RPMI8226 (cell line): ENCODE measurements at regions not wholly inside any gene's neighbourhood (a gene's known extent, or its start where the extent isn't known, plus 50 kb on each side); places are given as distances from the start of the nearest gene placed in this dataset.
A peak's percentile ranks its signal among the peaks of the same experiment; 100 is the strongest.

Experiments
- DNase-seq: peaks from one replicate; pipeline ENCODE4 v3.0.0-alpha.2; 2015

DNA sequence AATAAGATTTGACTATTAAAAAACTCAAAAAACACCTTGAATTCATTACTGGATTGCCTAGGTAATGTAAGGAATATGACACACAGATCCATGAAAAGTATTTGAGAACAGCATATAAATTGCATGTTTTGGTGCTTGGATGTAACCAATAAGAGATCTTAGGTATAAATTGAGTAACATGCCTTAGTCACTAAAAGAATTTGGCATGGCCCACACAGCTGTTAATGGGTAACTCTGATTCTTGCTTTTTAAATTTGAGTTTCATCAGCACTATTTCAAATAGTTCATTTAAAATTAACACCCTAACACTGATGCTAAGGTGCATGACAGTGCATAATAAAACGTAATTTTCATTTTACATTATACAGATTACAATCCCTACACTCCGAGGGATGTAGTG is 779.3 kb upstream of the WWC1 start:
- DNase-seq: no peak

DNA sequence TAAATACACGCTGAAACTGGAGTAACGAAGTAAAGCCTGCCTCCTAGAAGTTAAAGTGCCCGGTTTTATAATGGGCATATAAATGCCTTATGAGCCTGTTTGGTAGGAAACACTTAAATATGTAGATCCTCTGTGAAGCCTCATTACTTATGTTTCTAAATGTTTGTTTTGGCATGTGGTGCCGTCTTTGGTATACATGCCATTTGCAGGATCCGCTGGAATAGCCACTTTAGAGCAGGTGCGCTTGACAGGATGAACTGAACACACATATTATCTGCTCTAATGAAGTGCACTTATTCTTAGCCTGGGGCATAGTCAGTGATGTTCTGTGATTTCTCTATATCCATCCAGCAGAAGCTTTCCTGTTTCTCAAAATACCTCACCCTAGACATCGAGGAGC is 778.1 kb upstream of the WWC1 start:
- DNase-seq: no peak

DNA sequence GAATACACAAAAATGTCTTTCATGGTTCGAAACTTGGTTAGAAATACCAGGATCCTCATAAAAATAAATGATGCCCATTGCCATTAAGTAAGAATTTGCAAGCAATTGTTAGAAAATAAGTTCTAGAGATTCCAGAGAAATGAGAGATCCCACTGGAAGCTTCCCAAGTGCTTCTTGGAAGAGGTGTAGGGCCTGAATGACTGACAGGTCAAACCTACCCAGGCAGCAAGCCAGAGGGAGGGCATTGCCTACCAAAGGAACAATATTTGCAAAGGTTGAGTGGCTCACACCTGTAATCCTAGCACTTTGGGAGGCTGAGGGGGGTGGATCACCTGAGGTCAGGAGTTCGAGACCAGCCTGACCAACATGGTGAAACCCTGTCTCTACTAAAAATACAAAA is 777.0 kb upstream of the WWC1 start:
- DNase-seq: no peak

DNA sequence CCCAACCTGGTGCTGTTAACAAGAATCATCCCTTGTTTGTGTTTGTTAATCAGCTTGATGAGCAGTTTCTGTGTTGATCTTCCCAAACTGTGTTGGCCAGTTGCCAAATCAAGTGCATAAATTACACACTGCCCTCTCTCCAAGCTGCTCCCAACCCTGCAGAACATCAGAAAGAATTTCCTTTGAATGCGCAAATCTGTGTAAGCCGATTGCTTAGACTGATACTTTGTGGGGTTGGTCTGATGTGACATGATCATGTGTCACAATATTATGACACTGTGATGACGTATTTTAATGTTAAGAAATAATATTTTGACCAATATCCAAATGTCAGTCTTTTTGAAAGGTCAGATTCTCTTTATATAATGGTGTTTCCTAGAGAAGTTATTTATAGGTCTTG is 766.4 kb upstream of the WWC1 start:
- DNase-seq: no peak

DNA sequence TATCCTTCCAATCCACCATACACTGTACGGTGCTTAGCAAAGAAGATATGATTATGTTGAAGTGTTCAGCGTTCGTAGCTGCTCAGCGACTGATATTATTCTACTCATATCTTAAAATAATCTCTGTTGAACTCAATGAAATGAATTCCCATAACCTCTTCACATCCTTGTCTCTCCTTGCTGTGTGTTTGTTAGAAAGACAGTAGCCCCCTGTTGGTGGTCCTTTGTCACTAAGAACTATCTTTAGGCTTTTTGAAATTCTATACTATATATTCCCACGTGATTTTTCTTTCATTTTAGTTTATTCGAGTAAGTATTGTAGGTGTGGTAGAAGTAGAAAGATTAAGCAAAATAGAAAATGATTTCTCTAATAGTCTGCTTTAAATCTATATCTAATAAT is 762.8 kb upstream of the WWC1 start:
- no peak for DNase-seq

DNA sequence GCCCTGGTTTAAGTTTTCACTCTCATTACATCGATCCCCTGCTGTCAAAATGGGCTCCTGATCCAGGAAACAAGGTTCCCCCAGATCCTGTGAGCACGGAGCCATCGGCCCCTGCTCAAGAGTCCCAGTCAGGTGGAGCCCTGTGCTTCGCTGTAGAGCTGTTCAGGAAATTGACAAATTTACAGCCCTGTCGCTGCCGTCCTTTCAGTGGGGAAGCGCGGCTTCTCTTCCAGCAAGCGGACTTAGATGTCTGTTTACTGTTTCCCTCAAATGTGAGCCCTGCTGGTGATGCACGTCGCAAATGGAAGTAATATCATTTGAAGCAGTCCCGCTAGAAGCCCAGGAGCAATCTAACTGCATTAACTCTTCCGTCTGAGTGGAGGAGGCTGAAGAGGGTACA is 760.9 kb upstream of the WWC1 start:
- DNase-seq: no peak

DNA sequence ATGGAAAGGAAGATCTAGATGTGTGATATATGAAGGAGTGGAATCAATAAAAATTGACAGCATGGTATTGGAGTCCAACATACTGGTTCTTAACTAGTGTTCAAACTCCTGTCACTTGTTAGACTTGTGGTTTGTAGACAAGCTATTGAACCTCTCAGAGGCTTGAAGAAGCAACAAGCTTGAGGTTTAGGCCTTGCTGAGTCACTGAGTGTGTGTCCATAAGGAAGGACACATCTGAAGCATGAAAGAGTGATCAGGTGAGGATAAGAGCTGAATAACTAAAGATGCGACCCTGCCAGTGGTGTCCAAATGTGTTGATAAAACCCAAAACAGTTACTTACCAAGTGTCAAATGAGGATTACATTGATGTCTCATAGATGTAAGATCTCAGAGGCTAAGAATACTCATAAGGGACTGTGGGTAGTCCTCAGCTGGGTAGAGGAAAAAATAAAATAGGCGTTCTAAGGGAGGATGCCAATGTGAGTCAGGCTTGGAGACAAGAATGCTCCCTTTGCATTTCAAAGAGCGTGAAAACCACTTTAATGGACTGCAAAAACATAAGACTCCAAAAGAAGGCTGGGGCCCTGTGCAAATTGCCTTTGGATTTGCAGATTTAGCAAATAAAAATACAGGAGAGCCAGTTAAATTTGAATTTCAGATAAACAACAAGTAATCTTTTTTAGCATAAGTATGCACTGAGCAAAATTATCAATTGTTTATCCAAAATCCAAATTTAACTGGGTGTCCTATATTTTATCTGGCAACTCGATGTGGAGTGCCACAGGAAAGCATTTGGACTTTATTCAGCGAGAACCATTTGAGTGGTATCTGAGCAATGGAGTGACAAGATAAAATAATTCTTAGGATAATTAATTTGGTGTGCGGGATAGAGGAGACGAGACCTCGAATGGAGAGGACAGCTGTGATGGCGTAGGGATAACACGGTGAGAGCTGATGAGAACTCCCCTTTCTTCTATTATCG is 757.3 kb upstream of the WWC1 start:
- DNase-seq: no peak

DNA sequence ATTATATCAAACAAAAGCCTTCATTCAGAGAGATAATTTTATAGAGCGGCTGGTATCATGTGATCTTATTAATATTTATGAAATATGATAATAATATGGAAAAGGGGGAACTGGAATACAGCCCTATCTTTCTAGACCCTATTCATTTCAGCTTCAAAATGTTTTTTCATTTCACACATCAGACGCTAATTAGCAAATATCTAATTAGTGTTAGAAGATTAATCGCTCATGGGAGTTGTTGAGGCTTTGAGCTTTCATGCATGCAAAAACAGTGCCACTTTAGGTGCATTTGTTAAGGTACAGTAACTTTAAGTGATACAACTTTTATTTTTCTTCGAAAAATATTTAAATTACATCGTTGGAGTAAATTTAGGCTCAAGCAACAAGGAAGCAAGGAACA is 751.7 kb upstream of the WWC1 start:
- DNase-seq: no peak

DNA sequence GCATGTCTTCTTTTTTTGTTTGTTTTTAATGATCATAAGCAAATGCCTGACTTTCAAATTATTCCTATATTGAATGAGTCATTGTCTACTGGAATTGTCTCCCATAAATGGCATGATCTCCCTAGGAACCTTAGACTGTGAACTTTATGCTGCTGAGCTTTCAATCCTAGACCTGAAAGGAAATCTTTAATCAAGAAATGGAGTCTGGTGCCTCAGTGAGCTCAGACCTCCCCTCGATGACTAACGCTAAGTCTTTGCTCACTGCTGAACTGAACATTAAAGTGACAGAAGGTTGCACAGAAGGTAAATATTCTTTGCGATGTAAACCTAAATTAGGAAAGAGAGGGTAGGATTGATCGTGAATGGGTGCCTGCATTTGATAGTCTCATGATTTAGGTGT is 745.2 kb upstream of the WWC1 start:
- no peak for DNase-seq

DNA sequence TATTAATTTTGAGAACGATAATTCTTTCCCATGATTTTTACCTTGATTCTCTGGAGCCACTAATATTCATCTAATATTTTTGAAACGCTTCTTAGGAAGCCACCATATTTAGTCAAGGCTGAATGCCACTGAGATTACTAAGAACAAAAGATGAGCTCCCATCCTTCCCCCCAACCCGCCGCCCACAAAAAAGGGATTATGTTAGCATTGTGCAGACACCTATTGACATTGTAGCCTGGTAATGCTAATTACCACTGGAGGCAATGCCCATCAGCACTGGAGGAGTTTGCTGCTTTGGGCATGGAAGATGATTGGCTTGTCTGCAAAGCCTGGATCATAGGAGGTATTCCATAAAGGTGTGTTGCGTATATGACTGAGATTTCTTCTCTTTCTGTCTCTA is 739.1 kb upstream of the WWC1 start:
- DNase-seq: no peak

DNA sequence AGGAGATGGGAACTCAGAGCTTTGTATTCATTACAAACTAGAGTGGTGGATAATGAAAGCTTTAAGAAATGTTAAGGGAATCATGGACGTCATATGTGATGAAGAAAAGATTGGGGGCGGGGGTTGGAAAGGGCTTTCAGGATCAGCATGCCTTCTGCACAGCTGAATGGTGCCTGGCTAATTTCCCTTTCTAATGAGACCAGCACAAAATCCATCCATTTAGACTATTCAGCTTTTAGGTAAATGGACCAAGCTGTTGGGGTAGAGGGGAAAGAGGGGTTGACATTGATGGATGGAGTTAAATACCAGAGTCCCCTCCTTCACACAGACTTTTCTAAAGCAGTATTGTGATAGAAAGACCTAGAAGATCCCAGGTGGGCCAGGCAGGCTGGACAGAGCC is 737.9 kb upstream of the WWC1 start:
- no peak for DNase-seq

DNA sequence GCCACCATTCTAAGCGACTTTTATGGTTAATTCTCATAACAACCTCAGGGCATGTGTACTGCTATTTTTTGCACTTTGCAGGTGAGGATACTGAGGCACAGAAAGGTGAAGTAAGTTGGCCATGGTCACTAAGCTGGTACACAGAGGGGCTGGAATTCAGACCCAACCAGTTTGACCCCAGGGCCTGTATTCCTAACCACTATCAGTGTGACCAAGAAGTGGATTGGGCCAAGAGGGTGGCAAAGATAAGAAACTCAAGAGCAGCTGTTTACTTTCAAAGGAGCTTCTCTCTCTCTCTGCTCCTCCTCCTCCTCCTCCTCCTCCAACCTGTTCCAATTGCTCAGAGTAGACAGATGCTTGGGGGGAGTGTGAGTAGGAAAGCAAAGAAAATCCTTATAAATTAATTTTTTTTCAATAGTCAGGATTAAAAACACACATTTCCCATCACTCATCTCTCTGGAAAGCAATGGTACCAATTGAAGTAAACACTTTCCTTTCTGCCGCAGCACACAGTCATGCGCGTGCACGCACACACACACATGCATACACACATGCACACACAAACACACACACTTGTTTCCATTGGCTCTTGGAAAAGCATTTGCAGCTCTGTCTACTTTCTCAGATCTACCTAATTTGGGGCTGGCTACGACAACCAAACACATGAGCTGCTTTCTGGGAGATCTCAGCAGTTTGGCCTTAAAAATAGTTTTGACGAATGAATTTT is 736.7 kb upstream of the WWC1 start:
- DNase-seq: no peak

DNA sequence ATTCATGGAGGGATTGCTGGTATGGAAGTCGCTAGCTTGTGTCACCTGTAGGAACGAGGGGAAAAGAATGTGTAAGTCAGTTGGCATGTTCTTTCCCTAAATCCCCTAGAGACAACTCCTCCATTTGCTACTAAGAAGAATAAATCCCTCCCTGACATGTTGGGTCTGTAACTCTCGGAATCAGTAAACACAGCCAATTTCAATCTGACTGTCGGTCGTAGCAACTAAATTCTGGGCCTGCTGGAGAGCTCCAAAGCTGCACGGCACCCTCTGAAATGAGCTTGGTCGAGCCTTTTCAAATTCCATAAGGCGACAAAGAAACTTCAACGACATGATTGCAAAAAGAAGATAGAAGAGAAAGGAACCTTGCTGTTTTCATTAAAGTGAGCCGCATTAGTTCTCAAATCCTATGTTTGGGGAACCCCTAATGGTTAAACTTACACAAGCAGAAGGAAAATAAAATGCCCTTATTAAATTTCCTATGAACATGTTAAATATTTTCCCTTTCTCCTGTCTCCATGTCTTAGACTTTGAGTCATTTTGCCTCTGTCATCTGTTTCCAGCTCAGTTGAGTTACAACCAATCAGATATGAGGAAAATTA is 735.8 kb upstream of the WWC1 start:
- no peak for DNase-seq

DNA sequence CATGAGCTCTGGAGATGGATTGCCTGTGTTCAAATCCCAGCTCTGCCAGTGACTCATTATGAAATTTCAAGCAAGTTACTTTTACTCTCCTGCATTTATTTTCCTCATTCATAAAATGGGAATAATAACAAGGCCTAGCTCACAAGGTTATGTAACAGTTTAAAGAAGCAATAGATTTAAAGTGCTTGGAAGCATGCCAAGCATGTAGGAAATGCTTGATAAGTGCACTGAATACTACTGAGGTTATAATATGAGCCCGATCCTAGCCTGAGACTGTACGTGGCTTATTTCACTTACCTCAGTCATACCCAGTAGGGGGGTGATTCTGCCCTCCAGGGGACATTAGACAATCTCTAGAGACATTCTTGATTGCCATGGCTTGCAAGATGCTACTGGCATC is 734.1 kb upstream of the WWC1 start:
- no peak for DNase-seq

DNA sequence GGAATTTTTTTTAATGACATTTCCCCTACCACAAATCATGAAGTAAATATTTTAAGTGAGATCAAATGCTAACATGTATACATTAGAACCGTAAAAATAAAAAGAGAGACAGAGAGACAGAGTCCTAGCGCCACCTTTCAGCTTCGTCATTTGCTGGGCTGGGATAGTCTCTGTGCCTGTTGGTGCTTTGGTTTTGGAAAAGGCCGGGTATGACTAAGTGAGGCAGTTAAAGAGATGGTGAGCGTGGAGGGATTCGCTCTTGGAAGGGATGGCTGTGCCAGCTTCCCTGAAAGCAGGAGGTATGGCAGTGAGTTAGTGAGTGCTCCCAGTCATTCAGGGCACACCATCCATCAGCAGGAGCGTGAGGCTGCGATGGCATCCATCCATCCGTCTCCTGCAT is 729.6 kb upstream of the WWC1 start:
- no peak for DNase-seq

DNA sequence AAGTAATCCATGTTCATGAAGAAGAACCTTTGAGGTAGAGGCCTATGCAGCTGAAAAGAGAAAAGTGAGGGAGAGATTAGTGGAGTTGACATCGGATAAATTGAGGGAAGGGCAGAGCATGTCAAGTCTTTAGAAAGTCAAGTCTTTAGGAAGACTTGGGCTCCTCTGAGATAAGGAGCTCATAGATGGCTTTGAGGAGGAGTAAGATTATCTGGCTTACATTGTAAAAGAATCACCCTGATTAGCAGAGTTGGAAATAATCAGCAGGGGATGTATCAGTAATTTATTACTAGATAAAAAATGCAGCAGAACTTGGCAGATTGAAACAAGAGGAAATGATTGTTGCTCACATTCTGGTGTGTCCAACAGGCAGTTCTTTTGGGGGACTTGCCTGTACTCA is 727.2 kb upstream of the WWC1 start:
- no peak for DNase-seq

DNA sequence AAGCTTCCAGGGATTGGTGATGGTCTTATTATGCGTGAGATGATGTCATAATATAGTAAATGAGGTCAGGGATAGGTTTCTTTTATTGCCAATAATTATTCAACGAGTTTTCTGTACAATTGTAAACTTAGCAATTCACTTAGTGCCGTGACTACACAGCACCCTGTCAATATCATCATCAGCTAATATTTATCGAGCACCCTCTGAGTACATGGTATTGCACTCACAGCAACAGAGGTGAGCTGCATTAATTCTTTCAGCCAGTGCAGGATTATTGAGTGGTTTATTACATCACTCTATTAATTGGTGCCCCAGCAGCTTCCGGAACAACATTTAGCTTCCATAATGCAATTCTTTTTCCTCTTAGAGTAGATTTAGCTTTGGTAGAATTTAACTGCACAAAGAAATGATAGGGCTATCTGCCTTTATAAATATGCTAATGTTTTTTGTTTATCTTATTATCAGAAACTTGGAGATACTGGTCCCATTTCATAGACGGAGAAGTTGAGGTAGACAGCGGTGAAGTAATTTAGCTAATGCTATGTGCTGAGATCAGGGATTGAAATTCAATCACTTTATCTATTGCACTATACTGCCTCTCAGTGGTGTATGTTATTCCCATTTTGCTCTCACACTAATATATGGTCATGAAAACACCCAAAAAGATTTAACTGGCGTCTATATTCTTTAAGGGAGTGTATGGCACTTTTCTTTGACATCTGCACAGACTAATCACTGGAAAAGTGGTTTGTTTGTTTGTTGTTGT is 726.1 kb upstream of the WWC1 start:
- peak; percentile 18 for DNase-seq

DNA sequence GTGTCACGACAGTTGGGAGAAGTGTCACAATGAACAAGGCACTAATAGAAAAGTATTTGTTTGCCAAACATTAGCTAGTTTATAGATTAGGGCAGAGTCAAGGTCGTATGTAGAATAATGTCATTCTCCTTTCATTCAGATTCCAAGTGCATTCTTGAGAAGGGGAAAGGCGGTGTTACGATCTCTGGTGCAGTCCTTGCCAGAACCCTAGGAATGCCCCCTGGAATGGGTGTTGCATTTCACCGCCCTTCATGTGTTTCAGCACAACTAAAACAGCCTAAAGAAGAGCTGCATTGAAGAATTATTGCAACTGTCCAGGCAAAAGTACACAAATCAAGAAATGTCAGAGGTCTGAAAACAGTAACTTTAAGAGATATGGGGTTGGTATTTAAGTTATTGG is 721.0 kb upstream of the WWC1 start:
- DNase-seq: no peak

DNA sequence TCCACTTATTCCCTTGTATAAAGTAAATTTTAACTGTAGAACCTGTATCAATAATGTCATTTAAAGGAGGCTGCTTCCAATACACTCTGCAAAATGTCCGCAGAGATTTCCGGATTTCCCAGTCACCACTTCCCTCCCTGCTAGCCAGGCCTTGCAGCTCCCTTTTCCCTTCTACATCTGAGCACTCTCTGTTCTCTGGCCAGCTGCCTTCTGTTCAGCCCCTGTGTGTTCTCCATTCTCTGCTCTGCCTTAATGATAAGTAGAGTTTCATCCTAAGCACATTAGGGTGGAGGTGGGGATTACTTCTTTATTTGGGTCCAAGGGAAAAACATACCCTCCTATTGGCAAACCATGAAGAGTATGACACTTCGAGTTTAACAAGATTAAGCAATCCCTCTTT is 719.6 kb upstream of the WWC1 start:
- no peak for DNase-seq

DNA sequence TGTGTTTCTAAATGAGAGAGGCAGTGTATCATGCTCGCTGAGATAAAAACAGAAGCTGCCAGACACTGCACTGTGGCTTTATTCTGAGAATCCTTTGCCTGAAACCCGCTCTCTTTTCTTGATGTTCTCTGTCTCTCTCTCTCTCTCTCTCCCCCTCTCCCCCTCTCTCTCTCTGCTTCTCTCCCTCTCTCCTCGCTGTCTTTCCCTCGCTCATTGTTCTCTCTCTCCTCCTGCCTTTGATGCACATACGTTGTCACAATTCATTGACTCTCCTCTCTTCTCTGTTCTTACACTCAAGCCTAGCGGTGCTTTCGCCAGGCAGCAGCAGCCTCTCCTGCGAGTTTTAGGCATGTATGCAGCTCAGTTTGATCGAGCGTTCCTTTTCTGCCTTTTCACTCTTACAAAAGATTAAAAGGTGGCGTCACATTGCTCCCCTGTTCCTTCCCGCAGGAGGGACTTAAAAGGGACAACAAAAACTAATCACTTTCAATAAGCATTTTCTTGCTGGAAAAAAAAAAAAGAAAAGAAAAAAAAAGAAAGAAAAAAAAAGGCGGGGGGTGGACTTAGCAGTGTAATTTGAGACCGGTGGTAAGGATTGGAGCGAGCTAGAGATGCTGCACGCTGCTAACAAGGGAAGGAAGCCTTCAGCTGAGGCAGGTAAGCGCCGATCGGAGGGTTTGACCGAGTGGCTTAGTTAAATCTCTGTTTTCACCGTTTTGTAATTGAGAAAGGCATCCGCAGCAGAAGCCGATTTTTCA is 717.9 kb upstream of the WWC1 start:
- peak; percentile 8 for DNase-seq

DNA sequence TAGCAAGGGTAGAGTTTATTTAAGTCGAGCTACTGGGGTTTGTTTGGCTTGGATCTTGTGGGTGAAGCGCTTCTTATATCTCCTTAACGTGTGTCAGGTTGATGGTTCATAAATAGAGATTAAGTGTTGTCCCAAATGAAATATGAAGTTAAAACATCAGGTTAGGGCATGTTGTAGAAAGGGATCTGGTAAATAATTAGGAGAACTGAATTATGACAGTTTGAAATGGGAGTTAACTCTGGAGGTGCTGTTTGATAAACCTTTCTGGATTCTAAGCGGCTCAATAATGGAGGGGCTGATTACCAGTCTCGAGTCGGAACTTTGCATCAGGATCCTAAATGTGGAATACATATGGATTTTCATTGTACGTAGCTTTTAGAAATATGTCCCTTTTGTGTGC is 717.0 kb upstream of the WWC1 start:
- no peak for DNase-seq

DNA sequence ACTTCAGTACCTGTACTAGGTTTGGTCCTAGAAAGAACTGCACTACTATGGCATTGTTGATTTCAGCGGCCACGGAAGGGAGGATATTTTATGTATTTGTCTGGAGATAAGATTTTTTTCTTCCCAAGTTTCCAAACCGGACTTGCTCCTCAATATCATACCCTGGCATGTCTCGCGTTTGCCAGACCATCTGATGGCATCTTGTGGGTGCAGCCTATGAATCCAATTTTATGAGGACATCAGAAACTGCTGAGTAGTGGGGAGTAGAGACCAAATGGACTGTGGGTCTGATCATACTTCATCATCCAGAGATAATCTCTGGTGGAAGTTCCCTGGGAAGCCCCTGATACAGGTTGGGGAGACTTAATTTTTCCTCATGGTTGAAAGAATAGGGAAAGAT is 716.1 kb upstream of the WWC1 start:
- DNase-seq: no peak
